Thyroid gland (tissue), 4 donors: ENCODE measurements at regions not wholly inside any gene's neighbourhood (a gene's known extent, or its start where the extent isn't known, plus 50 kb on each side); places are given as distances from the start of the nearest gene placed in this dataset.

ENCODE experiments used
- CTCF ChIP-seq, 6 experiments: fragments of 200-600 bp in 3 of 6; fragments of 450-650 bp in 3 of 6; sonication (generic) in 3 of 6; IDR thresholded peaks; one replicate each; pipeline ENCODE4 v1.5.1; 2016 to 2019; ENCODE audit warnings: antibody characterized with exemption in 6 of 6, mild to moderate bottlenecking in 2 of 6, inconsistent platforms in 1 of 6, moderate library complexity in 1 of 6
- POLR2A ChIP-seq, 2 donors: fragments of 450-650 bp; IDR thresholded peaks; one replicate each; pipeline ENCODE4 v1.6.1; 2017; ENCODE audit warnings: antibody characterized with exemption in 2 of 2, mild to moderate bottlenecking in 2 of 2, moderate library complexity in 1 of 2

DNA sequence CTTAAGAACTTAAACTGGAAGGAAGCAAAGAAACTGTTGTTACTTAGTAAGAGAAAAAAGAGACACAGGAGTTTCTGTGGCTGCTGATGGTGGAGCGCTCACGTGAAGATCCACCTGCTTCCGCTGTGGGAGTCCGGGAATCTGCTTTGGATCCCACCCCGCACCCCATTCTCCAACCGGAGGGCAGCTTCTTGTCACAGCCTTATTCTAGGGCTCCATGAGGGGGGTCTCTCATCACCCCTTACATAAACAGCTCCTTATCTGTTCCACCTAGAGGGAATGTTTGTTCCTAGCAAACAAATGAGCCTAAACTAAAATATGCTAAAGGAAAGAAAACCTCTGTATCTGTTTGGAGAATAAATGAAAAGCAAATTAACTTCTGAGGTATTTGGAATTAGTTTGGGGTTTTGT, 280.5 kb downstream of the QKI start:
- TF ChIP-seq CTCF (IDR thresholded peaks at IDR 0.05) (no peak), POLR2A (IDR thresholded peaks at IDR 0.05) (no peak)
